H9 (cell line): ENCODE measurements at regions not wholly inside any gene's neighbourhood (a gene's known extent, or its start where the extent isn't known, plus 50 kb on each side); places are given as distances from the start of the nearest gene placed in this dataset.

Experiments
- DNase-seq: peaks from one replicate; pipeline ENCODE4 v3.0.0-alpha.2; 2017
- H2AFZ ChIP-seq: one replicate; pipeline ENCODE4 v1.6.1; 2013; ENCODE audit warnings: mild to moderate bottlenecking, low read length, control low read depth, moderate library complexity
- H2AK5ac ChIP-seq: 2 replicates; pipeline ENCODE4 v1.6.1; 2013; ENCODE audit warnings: low read length, control low read depth, mixed read lengths; ENCODE audit not compliant: insufficient read length
- H2BK120ac ChIP-seq: one replicate; pipeline ENCODE4 v1.6.1; 2013; ENCODE audit warnings: low read depth, mild to moderate bottlenecking, low read length, control low read depth, inconsistent platforms; ENCODE audit not compliant: poor library complexity, severe bottlenecking
- H2BK12ac ChIP-seq: 2 replicates; pipeline ENCODE4 v1.6.1; 2013; ENCODE audit warnings: low read length, control low read depth, mixed read lengths, low read depth; ENCODE audit not compliant: insufficient read length
- H2BK15ac ChIP-seq: 2 replicates; pipeline ENCODE4 v1.6.1; 2013; ENCODE audit warnings: low read depth, low read length, control low read depth
- H2BK20ac ChIP-seq: one replicate; pipeline ENCODE4 v1.6.1; 2013; ENCODE audit warnings: low read depth, mild to moderate bottlenecking, low read length, control low read depth, inconsistent platforms; ENCODE audit not compliant: poor library complexity, severe bottlenecking
- H2BK5ac ChIP-seq: 2 replicates; pipeline ENCODE4 v1.6.1; 2013; ENCODE audit warnings: low read length, control low read depth, mixed read lengths; ENCODE audit not compliant: insufficient read length
- H3K14ac ChIP-seq: 2 replicates; pipeline ENCODE4 v1.6.1; 2013; ENCODE audit warnings: low read length, control low read depth; ENCODE audit not compliant: insufficient read depth
- H3K18ac ChIP-seq: 2 replicates; pipeline ENCODE4 v1.6.1; 2013; ENCODE audit warnings: low read depth, mild to moderate bottlenecking, mixed read lengths, low read length, control low read depth; ENCODE audit not compliant: insufficient read length
- H3K23ac ChIP-seq: 2 replicates; pipeline ENCODE4 v1.6.1; 2013; ENCODE audit warnings: low read length, control low read depth, mixed read lengths, low read depth; ENCODE audit not compliant: insufficient read length
- H3K23me2 ChIP-seq: 2 replicates; pipeline ENCODE4 v1.6.1; 2013; ENCODE audit warnings: low read depth, mild to moderate bottlenecking, mixed read lengths, low read length, control low read depth; ENCODE audit not compliant: insufficient read length, poor library complexity, severe bottlenecking
- H3K27ac ChIP-seq: 2 replicates; pipeline ENCODE4 v1.5.1; 2013; ENCODE audit warnings: low read length, control low read depth, mixed read lengths, low read depth; ENCODE audit not compliant: insufficient read length
- H3K27me3 ChIP-seq: 2 replicates; pipeline ENCODE4 v1.6.1; 2013; ENCODE audit warnings: low read length, control low read depth, inconsistent platforms; ENCODE audit not compliant: insufficient read depth
- H3K4ac ChIP-seq: 2 replicates; pipeline ENCODE4 v1.6.1; 2013; ENCODE audit warnings: low read depth, mild to moderate bottlenecking, control low read depth, inconsistent platforms, low read length, moderate library complexity
- H3K4me1 ChIP-seq: 2 replicates; pipeline ENCODE4 v1.6.1; 2013; ENCODE audit warnings: low read length, control low read depth, inconsistent platforms; ENCODE audit not compliant: insufficient read depth
- H3K4me2 ChIP-seq: 2 replicates; pipeline ENCODE4 v1.6.1; 2013; ENCODE audit warnings: low read length, control low read depth, mixed read lengths; ENCODE audit not compliant: insufficient read length, insufficient read depth
- H3K56ac ChIP-seq: 2 replicates; pipeline ENCODE4 v1.6.1; 2013; ENCODE audit warnings: low read depth, mild to moderate bottlenecking, mixed read lengths, low read length, control low read depth; ENCODE audit not compliant: insufficient read length
- H3K79me1 ChIP-seq: 2 replicates; pipeline ENCODE4 v1.6.1; 2013; ENCODE audit warnings: low read depth, mild to moderate bottlenecking, moderate library complexity, low read length, control low read depth, inconsistent platforms; ENCODE audit not compliant: insufficient read depth, poor library complexity, severe bottlenecking
- H3K79me2 ChIP-seq: 2 replicates; pipeline ENCODE4 v1.6.1; 2013; ENCODE audit warnings: low read length, control low read depth, inconsistent platforms; ENCODE audit not compliant: insufficient read depth
- H3K9ac ChIP-seq: 2 replicates; pipeline ENCODE4 v1.6.1; 2013; ENCODE audit warnings: low read length, control low read depth, mixed read lengths; ENCODE audit not compliant: insufficient read length; ENCODE audit errors: extremely low read depth
- H3K9me3 ChIP-seq: one replicate; pipeline ENCODE4 v1.6.1; 2013; ENCODE audit warnings: low read depth, low read length, inconsistent platforms; ENCODE audit not compliant: control insufficient read depth
- H3T11ph ChIP-seq: one replicate; pipeline ENCODE4 v1.6.1; 2013; ENCODE audit warnings: mild to moderate bottlenecking, low read length, control low read depth, inconsistent platforms
- H4K20me1 ChIP-seq: one replicate; pipeline ENCODE4 v1.6.1; 2013; ENCODE audit not compliant: control insufficient read depth, insufficient read length, insufficient read depth
- H4K5ac ChIP-seq: 2 replicates; pipeline ENCODE4 v1.6.1; 2013; ENCODE audit warnings: low read depth, mild to moderate bottlenecking, mixed read lengths, low read length, control low read depth; ENCODE audit not compliant: insufficient read length
- H4K8ac ChIP-seq: replicated peaks from 2 replicates; pipeline ENCODE4 v1.6.1; 2013; ENCODE audit warnings: low read length, control low read depth, mixed read lengths, low read depth; ENCODE audit not compliant: insufficient read length
- H4K91ac ChIP-seq: 2 replicates; pipeline ENCODE4 v1.6.1; 2013; ENCODE audit warnings: low read depth, mild to moderate bottlenecking, moderate library complexity, mixed read lengths, low read length, control low read depth; ENCODE audit not compliant: insufficient read length
- H3K27ac Mint-ChIP-seq, 3 experiments: 2 replicates in 2 of 3; 3 replicates in 1 of 3; pipeline ENCODE4 v1.8.0; 2020 to 2021; ENCODE audit warnings: mixed read lengths in 3 of 3, mild to moderate bottlenecking in 1 of 3, moderate library complexity in 1 of 3
- H3K27me3 Mint-ChIP-seq: 2 replicates; pipeline ENCODE4 v1.8.0; 2021; ENCODE audit warnings: low read depth, mild to moderate bottlenecking, moderate library complexity, mixed read lengths
- H3K36me3 Mint-ChIP-seq, 3 experiments: 2 replicates in 2 of 3; 3 replicates in 1 of 3; pipeline ENCODE4 v1.8.0; 2020 to 2021; ENCODE audit warnings: low read depth in 3 of 3, mixed read lengths in 3 of 3; ENCODE audit not compliant: insufficient read depth in 1 of 3
- H3K4me1 Mint-ChIP-seq, 2 experiments: 2 replicates each; pipeline ENCODE4 v1.8.0; 2020; ENCODE audit warnings: mixed read lengths in 2 of 2
- H3K4me3 Mint-ChIP-seq, 2 experiments: 2 replicates in 1 of 2; 3 replicates in 1 of 2; pipeline ENCODE4 v1.8.0; 2020 to 2021; ENCODE audit warnings: mild to moderate bottlenecking in 2 of 2, mixed read lengths in 2 of 2, moderate library complexity in 1 of 2
- H3K9me3 Mint-ChIP-seq, 2 experiments: 2 replicates in 1 of 2; 3 replicates in 1 of 2; pipeline ENCODE4 v1.8.0; 2020; ENCODE audit warnings: mild to moderate bottlenecking in 2 of 2, mixed read lengths in 2 of 2, moderate library complexity in 1 of 2
- CTCF ChIP-seq: fragments of 200-600 bp; sonication (generic); conservative IDR thresholded peaks from 3 replicates; pipeline ENCODE4 v1.8.0; 2021; ENCODE audit warnings: antibody characterized with exemption, mild to moderate bottlenecking
- WGBS: extraction: QIAGEN DNeasy Blood & Tissue Kit; methylation state at CpG from one replicate; pipeline ENCODE4 v1.1.7; 2013; ENCODE audit warnings: missing lambda C conversion rate, low lambda C conversion rate, mixed read lengths; ENCODE audit not compliant: insufficient read length; ENCODE audit errors: extremely low coverage; 5-methylcytosine and 5-hydroxymethylcytosine counted together

DNA sequence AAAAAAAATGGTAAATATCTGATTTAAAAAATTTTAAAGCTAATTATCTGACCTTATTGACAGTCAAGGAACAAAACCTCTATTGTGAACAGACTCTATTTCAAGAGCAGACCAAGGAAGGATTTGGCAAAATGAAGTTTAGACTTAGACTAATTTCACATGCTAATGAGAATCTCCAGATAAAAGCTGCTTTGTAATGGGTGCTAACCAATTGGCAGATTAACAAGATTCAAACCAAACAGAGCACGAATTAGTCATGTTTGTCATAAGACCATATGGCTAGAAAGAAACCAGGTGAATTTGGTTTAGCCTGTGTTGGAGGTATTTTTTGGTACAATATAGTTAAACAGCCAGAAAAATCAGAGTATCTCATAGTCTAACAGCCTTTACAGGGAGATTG, 429.1 kb upstream of the NFE2L3 start:
- Mint-ChIP-seq H3K36me3 (no peaks in the 10 kb centered on the region), H3K9me3 (no peaks in the 10 kb centered on the region), H3K27ac (no peak overlapping the region), H3K4me1 (peaks cover 40 to 59% of the 10 kb centered on the region in 2 experiments), H3K27me3 (peaks cover 5% of the 10 kb centered on the region; the same call in 1 of the 2 replicates), H3K4me3 (no peak overlapping the region)
- Histone ChIP-seq H3K4me1 (peaks cover 10% of the 10 kb centered on the region), H2AFZ (no peak overlapping the region), H3K27me3 (no peaks in the 10 kb centered on the region), H2AK5ac (no peak overlapping the region), H3K14ac (no peak overlapping the region), H3K18ac (no peak overlapping the region), H4K8ac (no peak overlapping the region), H4K20me1 (no peaks in the 10 kb centered on the region), H2BK15ac (no peak overlapping the region), H2BK20ac (no peak overlapping the region), H4K91ac (no peak overlapping the region), H4K5ac (no peak overlapping the region), H3K79me1 (no peaks in the 10 kb centered on the region), H3K4me2 (no peak overlapping the region), H3K23me2 (no peaks in the 10 kb centered on the region), H3K27ac (no peak overlapping the region), H3K56ac (no peak overlapping the region), H3K9me3 (no peaks in the 10 kb centered on the region), H2BK12ac (no peak overlapping the region), H2BK120ac (no peak overlapping the region), H3K79me2 (no peaks in the 10 kb centered on the region), H3K9ac (no peak overlapping the region), H3T11ph (no peak overlapping the region), H2BK5ac (no peak overlapping the region), H3K23ac (no peak overlapping the region), H3K4ac (no peak overlapping the region)
- DNase-seq: no peak
- TF ChIP-seq CTCF: no peak
- WGBS: no CpG with 5 or more reads among the region's 1 CpG
